GM21367 (cell line): ENCODE measurements at regions not wholly inside any gene's neighbourhood (a gene's known extent, or its start where the extent isn't known, plus 50 kb on each side); places are given as distances from the start of the nearest gene placed in this dataset.

Source experiments
- ATAC-seq: cut with Tn5 transposase; IDR thresholded peaks from one replicate; pipeline ENCODE4 v1.9.1; 2021; ENCODE audit not compliant: unreplicated experiment

GRCh38 chr12:116454950-116455447, 104.2 kb upstream of the MAP1LC3B2 start:
- ATAC-seq = no peak

DNA sequence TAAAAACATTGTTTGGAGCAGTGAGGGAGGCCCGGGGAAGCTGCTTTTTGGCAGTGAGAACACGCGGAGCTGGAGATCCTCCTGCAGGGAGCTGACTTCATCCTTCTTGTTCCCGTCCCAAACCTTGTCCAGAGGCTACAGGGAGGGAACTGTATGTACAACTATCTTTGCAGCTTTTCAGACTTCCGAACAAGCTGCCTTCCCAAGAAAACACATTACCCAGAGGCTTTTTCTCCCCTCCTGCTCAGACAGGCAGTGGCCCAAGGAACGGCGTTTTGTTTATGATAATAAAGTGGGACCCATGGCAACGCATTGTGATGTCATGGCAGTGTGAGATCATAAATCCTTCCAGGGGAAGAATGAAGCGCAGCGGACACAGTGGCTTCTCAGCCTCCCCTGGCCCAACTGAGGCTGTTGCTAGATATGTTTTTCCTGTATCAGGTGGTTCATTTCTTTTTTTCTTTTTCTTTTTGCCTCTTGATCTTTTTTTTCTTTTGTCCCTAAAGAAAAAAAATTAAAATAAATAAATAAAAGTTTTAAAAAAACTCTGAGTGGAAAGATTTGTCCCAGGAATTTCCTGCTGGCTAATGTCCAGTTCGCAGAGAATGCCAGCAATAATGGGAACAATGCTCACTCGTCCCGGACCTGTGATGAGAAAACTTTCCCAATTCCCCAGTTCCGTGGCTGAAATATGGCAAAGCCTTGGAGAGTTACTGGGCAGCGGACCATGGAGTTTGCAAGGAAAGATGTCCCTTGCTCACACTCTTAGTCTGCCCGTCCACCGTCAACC, 103.4 kb upstream of the MAP1LC3B2 start:
- ATAC-seq = no peak

DNA sequence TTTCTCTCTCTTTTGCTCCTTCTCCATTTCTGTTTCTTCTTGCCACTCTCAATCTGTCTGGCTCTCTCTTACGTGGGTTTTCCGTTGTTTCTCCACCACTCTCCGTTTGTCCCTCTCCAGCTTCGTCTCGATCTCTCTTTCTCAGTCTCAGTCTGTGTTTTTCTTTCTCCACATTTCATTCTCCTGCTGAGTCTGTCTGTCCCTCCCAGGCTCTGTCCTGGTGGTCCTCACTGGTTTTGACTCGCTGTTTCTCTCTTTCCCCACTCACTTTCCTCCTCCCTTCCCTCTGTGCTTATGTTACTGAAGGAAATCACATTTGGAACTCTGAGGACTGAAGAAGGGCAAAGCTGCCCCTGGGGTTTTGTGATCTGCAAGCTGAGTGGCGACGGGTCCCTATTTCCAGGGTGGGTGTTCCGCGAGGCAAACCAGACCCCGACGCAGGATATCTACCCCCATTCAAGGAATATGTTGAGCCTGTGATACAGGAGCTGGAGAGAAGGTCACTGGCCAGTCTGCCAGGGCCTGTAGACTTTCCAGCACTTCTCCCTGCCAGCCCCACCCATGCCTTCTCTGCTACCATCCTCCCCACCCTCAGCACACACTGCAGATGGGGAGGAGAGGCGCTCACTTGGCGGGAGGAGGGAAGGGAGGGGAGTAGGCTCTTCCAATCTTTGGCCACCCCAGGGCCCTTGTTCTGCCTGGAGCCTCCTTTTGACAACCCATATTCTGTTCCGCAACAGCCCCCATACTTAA, 102.7 kb upstream of the MAP1LC3B2 start:
- no peak for ATAC-seq

DNA sequence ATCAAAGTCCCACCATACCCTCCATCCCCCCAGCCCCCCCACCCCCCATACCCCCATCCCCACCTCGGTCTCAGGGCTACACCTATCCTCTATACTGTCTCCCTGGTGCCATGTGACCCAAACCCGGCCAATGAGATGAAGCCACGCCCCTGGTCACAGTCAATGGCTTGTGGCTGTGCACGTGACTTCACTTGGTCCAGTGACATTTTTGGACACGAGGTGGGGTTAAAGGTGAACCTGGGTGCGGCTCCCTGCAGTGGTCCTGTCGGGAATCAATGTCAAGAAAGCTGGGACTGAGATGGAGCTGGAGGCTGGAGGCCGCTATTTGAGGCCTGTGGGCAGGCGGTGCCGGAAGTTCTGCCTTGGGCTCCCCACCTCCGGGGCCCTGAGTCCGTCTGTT, 100.7 kb upstream of the MAP1LC3B2 start:
- no peak for ATAC-seq

- no peak for ATAC-seq
Measured at GRCh38 chr12:116459011-116459875, 99.9 kb upstream of the MAP1LC3B2 start.

- ATAC-seq = no peak
Measured at GRCh38 chr12:116459916-116460663, 99.1 kb upstream of the MAP1LC3B2 start.

- ATAC-seq = no peak
Measured at GRCh38 chr12:116461060-116461459, 98.1 kb upstream of the MAP1LC3B2 start.

GRCh38 chr12:116463366-116463765, 95.8 kb upstream of the MAP1LC3B2 start:
- no peak for ATAC-seq

GRCh38 chr12:116465407-116465806, 93.8 kb upstream of the MAP1LC3B2 start:
- no peak for ATAC-seq

GRCh38 chr12:116465856-116466255, 93.3 kb upstream of the MAP1LC3B2 start:
- no peak for ATAC-seq

DNA sequence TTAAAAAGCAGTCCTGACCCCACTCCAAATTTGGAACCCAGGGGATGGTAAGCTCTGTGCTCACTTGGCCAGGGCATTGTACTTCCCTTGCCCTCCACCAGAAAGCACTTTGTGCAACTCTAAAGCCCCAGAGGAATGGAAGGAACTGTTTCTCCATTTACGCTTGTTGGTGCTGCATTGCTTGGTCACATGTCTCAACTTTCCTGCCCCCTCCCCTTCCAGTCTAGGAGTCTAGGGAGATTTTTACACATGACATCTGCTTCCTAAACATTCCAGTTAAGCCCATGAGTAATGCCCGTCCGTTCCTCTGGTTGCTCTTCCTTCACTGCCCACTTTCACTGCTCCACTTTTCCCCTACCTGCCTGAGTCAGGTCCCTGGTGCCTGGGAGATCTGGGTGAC, 92.6 kb upstream of the MAP1LC3B2 start:
- ATAC-seq = no peak

DNA sequence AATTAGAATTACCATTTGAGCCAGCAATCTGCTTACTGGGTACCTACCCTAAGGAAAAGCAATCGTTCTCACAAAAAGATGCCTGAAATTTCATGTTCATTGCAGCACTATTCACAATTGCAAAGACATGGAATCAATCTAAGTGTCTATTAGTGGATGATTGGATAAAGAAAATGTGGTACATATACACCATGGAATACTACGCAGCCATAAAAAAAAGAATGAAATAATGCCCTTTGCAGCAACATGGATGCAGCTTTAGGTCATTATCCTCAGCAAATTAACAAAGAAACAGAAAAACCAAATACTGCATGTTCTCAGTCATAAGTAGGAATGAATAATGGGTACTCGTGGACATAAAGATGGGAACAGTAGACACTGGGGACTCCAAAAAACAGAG, 89.8 kb upstream of the MAP1LC3B2 start:
- ATAC-seq = no peak

- no peak for ATAC-seq
Measured at GRCh38 chr12:116471544-116471943, 87.6 kb upstream of the MAP1LC3B2 start.

DNA sequence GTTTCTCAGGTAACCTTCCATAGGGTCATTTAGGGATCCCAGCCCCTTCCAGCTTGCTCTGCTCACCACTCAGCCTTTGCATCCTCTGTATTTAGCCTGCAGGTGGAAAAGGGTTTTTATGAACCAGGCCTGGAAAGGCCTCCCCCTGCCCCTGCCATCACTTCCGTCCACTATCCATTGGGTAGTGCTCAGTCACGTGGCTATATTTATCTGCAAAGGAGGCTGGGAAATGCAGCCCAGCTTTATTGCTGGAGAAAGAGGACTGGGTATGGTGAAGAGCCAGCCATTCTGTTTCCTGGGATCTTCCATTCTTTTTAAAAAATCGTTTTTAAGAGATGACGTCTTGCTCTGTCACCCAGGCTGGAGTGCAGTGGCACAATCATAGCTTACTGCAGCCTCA, 87.0 kb upstream of the MAP1LC3B2 start:
- no peak for ATAC-seq

DNA sequence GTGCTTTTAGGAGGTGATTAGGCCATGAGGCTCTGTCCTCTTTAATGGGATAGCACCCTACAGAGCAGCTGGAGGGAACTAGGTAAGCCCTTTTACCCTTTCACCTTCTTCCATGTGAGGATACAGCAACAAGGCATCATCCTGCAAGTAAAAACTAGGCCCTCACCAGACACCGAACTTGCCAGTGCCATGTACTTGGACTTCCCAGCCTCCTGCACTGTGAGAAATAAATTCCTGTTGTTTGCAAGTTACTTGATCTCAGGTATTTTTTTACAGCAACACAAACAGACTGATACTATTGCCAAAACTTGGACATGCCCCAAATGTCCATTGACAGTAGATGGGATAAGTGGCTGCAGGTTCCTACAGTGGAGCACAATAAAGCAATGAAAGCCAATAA, 85.8 kb upstream of the MAP1LC3B2 start:
- no peak for ATAC-seq

DNA sequence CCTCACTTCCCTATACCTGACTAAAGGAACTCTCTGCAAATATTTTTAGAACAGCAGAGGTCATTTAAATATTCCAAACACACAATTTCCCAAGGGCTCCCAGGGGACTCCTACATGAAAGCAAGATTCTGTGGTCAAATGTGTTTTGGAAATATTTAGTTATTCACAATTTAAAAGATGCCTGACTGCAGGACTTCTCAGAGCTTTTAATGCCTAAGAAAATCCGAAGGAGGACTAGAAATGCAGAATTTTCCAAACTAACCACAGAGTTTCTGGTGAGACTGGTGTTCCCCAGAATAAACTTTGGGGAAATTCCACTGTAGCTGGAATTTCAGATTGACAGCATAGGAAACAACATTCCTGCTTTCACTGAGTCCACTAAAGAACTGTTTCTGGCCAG, 84.8 kb upstream of the MAP1LC3B2 start:
- ATAC-seq = no peak

GRCh38 chr12:116474899-116475298, 84.3 kb upstream of the MAP1LC3B2 start:
- ATAC-seq = no peak

DNA sequence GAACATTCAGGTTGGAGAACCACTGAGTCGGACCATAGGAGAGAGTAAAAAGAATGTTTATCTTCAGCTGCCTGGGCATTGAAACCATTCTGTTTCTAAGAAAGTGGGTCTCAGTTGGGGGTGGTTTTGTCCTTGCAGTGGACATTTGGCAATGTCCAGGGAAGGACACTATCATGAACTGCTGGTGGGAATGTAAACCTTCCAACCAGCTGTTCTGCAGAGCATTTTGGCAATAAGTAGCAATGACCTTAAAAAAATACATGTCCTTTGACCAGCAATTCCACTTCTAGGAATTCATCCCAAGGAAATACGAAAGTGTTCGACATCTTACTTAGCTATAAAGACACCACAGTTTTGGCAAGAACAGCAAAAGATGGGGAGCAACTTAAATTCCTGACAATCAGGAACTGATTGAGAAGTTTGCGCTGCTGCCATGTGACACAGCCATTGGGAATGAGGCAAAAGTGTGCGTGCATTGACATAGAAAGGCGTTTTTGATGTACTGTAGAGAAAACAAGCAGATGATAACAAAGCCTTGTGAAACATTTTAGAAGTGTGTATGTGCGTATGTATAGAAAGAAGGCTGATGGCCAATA, 82.9 kb upstream of the MAP1LC3B2 start:
- no peak for ATAC-seq

GRCh38 chr12:116478243-116478773, 80.9 kb upstream of the MAP1LC3B2 start:
- no peak for ATAC-seq

GRCh38 chr12:116480210-116480810, 78.9 kb upstream of the MAP1LC3B2 start:
- no peak for ATAC-seq
